Nephron progenitor cell (in vitro differentiated cells): ENCODE measurements at regions not wholly inside any gene's neighbourhood (a gene's known extent, or its start where the extent isn't known, plus 50 kb on each side); places are given as distances from the start of the nearest gene placed in this dataset.

Source experiments
- DNase-seq: peaks from one replicate; pipeline ENCODE4 v3.0.0; 2021
- H3K27ac Mint-ChIP-seq: 2 replicates; pipeline ENCODE4 v1.8.0; 2021; ENCODE audit warnings: mild to moderate bottlenecking, moderate library complexity, mixed read lengths
- H3K27me3 Mint-ChIP-seq: 2 replicates; pipeline ENCODE4 v1.8.0; 2021; ENCODE audit warnings: mild to moderate bottlenecking, low read depth, mixed read lengths; ENCODE audit not compliant: poor library complexity
- H3K36me3 Mint-ChIP-seq: 2 replicates; pipeline ENCODE4 v1.8.0; 2021; ENCODE audit warnings: low read depth, mixed read lengths
- H3K4me1 Mint-ChIP-seq: 2 replicates; pipeline ENCODE4 v1.8.0; 2021; ENCODE audit warnings: mixed read lengths
- H3K4me3 Mint-ChIP-seq: 2 replicates; pipeline ENCODE4 v1.8.0; 2021; ENCODE audit warnings: mild to moderate bottlenecking, moderate library complexity, mixed read lengths
- H3K9me3 Mint-ChIP-seq: 2 replicates; pipeline ENCODE4 v1.8.0; 2021; ENCODE audit warnings: mild to moderate bottlenecking, moderate library complexity, mixed read lengths
- CTCF ChIP-seq: fragments of 200-600 bp; sonication (generic); IDR thresholded peaks from 2 replicates; pipeline ENCODE4 v1.5.0; 2021; ENCODE audit warnings: antibody characterized with exemption

GRCh38 chr2:150612957-150613710 lies 125.7 kb upstream of the RND3 start:
- no peak overlapping the region for H3K27ac Mint-ChIP-seq
- no peaks in the 10 kb centered on the region for H3K27me3 Mint-ChIP-seq
- TF ChIP-seq CTCF, result no peak
- no peak for DNase-seq
- H3K9me3 Mint-ChIP-seq, result no peaks in the 10 kb centered on the region
- H3K4me3 Mint-ChIP-seq, result no peak overlapping the region
- H3K4me1 Mint-ChIP-seq, result peaks cover 33% of the 10 kb centered on the region
- H3K36me3 Mint-ChIP-seq, result no peaks in the 10 kb centered on the region

- peak; percentile 24 for DNase-seq
- Mint-ChIP-seq H3K27me3 (no peaks in the 10 kb centered on the region), H3K4me3 (no peak overlapping the region), H3K4me1 (peaks cover 33% of the 10 kb centered on the region), H3K27ac (no peak overlapping the region), H3K9me3 (no peaks in the 10 kb centered on the region), H3K36me3 (no peaks in the 10 kb centered on the region)
- peak; percentile 35 for TF ChIP-seq CTCF
These were observed 123.3 kb upstream of the RND3 start for GRCh38 chr2:150610670-150611279.

GRCh38 chr2:150609831-150610582 lies 122.5 kb upstream of the RND3 start:
- no peaks in the 10 kb centered on the region for H3K36me3 Mint-ChIP-seq
- no peak for TF ChIP-seq CTCF
- H3K4me3 Mint-ChIP-seq, result no peak overlapping the region
- no peak for DNase-seq
- H3K27me3 Mint-ChIP-seq, result no peaks in the 10 kb centered on the region
- no peak overlapping the region for H3K27ac Mint-ChIP-seq
- no peaks in the 10 kb centered on the region for H3K9me3 Mint-ChIP-seq
- H3K4me1 Mint-ChIP-seq, result peaks cover 33% of the 10 kb centered on the region

- no peak for TF ChIP-seq CTCF
- no peak for DNase-seq
- Mint-ChIP-seq H3K36me3 (no peaks in the 10 kb centered on the region), H3K27me3 (no peaks in the 10 kb centered on the region), H3K27ac (no peak overlapping the region), H3K9me3 (no peaks in the 10 kb centered on the region), H3K4me1 (peaks cover 23% of the 10 kb centered on the region), H3K4me3 (no peak overlapping the region)
These were observed 120.9 kb upstream of the RND3 start for GRCh38 chr2:150608341-150608740.

- H3K4me1 Mint-ChIP-seq, result peaks cover 14% of the 10 kb centered on the region
- no peak for TF ChIP-seq CTCF
- H3K27me3 Mint-ChIP-seq, result no peaks in the 10 kb centered on the region
- no peaks in the 10 kb centered on the region for H3K36me3 Mint-ChIP-seq
- H3K9me3 Mint-ChIP-seq, result no peaks in the 10 kb centered on the region
- DNase-seq, result no peak
- H3K4me3 Mint-ChIP-seq, result no peak overlapping the region
- H3K27ac Mint-ChIP-seq, result no peak overlapping the region
These were observed 119.9 kb upstream of the RND3 start for GRCh38 chr2:150607390-150607811.
